Left ventricle myocardium inferior (tissue), 1 donor: ENCODE measurements at regions not wholly inside any gene's neighbourhood (a gene's known extent, or its start where the extent isn't known, plus 50 kb on each side); places are given as distances from the start of the nearest gene placed in this dataset.

Experiments
- DNase-seq: peaks from one replicate; pipeline ENCODE4 v3.0.0-alpha.2; 2020
- H3K27ac ChIP-seq: fragments of 200-600 bp; replicated peaks from 2 replicates; pipeline ENCODE4 v1.8.0; 2021
- H3K27me3 ChIP-seq: fragments of 200-600 bp; 2 replicates; pipeline ENCODE4 v1.8.0; 2021; ENCODE audit warnings: low read depth
- H3K36me3 ChIP-seq: fragments of 200-600 bp; 2 replicates; pipeline ENCODE4 v1.8.0; 2021
- H3K4me1 ChIP-seq: fragments of 200-600 bp; 2 replicates; pipeline ENCODE4 v1.8.0; 2021
- H3K4me3 ChIP-seq: fragments of 200-600 bp; 2 replicates; pipeline ENCODE4 v1.8.0; 2021; ENCODE audit warnings: mild to moderate bottlenecking, moderate library complexity
- H3K9me3 ChIP-seq: fragments of 200-600 bp; replicated peaks from 2 replicates; pipeline ENCODE4 v1.8.0; 2021
- intact Hi-C: fragments of 100-400 bp; cut with micrococcal nuclease; formaldehyde crosslinking; loops from one replicate; pipeline ENCODE4 v1.11.0; 2022
- TF ChIP-seq, protein P1 (sequence below): fragments of 200-600 bp; IDR thresholded peaks from 2 replicates; pipeline ENCODE4 v1.8.0; 2021; ENCODE audit warnings: antibody characterized with exemption, mild to moderate bottlenecking, borderline replicate concordance
- donor health status: DM: no; HTN: yes; CAD: no; lungs with severe emphysema.

DNA sequence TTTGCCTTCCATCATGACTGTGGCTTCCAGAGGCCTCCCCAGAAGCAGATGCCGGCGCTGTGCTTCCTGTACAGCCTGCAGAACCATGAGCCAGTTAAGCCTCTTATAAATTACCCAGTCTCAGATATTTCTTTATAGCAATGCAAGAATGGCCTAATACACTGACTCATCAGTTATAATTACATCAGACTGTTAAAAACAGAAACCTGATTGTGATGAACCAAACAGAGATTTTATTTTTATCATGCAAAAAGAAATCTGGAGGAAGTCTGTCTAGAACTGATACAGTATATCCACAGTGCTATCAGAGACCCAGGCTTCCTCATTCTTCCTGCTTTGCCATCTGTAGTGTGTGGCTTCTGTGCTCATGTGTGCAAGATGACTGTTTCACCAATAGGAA is 93.4 kb upstream of the MEX3C start:
- H3K27ac ChIP-seq: no peak overlapping the region
- intact Hi-C loops: no loop called here
- peaks cover 9% of the 10 kb centered on the region for H3K9me3 ChIP-seq
- H3K27me3 ChIP-seq: no peaks in the 10 kb centered on the region
- TF ChIP-seq, protein P1, sequence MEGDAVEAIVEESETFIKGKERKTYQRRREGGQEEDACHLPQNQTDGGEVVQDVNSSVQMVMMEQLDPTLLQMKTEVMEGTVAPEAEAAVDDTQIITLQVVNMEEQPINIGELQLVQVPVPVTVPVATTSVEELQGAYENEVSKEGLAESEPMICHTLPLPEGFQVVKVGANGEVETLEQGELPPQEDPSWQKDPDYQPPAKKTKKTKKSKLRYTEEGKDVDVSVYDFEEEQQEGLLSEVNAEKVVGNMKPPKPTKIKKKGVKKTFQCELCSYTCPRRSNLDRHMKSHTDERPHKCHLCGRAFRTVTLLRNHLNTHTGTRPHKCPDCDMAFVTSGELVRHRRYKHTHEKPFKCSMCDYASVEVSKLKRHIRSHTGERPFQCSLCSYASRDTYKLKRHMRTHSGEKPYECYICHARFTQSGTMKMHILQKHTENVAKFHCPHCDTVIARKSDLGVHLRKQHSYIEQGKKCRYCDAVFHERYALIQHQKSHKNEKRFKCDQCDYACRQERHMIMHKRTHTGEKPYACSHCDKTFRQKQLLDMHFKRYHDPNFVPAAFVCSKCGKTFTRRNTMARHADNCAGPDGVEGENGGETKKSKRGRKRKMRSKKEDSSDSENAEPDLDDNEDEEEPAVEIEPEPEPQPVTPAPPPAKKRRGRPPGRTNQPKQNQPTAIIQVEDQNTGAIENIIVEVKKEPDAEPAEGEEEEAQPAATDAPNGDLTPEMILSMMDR: no peak
- H3K4me1 ChIP-seq: peaks cover 16% of the 10 kb centered on the region
- H3K4me3 ChIP-seq: no peak overlapping the region
- DNase-seq: no peak
- H3K36me3 ChIP-seq: no peaks in the 10 kb centered on the region

DNA sequence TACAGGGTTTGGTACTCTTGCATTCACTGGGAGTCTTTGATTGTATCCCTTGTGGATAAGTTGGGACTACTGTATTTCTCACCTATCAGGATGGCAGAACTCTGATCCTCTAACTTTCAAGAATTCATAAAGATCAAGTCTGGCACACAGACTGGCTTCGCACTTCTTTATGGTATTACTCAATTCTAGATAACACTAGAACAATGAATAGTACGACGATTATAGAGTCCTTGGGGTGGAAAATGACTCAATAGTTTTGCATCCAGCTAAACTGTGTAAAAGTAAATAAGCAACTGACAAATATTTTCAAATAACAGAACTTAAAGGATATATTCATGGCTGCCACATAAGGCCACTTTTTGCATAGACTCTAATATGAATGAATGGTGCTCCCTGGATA is 103.4 kb upstream of the MEX3C start:
- no peak overlapping the region for H3K27ac ChIP-seq
- H3K4me3 ChIP-seq: no peak overlapping the region
- no peaks in the 10 kb centered on the region for H3K4me1 ChIP-seq
- no peak for DNase-seq
- no peaks in the 10 kb centered on the region for H3K36me3 ChIP-seq
- H3K27me3 ChIP-seq: no peaks in the 10 kb centered on the region
- TF ChIP-seq, protein P1: no peak
- intact Hi-C loops: no loop called here
- H3K9me3 ChIP-seq: no peaks in the 10 kb centered on the region

DNA sequence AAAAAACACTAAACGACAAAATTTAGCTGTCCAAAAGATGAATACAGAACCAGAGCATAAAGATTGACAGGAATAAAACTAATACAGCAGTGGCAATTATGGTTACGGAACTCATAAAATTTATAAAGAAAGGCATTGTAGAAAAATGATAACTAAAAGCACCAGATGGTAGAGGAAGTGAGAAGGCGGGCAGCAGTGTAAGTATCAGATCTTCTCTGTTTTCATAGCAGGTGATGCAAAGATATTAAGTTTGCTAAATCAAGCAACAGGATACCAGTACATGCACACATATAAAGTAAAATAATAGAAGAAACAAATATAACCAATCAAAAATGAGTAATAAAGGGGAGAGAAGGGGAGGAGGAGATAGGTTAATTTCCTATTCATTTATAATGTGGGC is 103.9 kb upstream of the MEX3C start:
- TF ChIP-seq, protein P1: no peak
- Histone ChIP-seq H3K4me3 (no peak overlapping the region), H3K36me3 (no peaks in the 10 kb centered on the region), H3K9me3 (no peaks in the 10 kb centered on the region), H3K27me3 (no peaks in the 10 kb centered on the region), H3K27ac (no peak overlapping the region), H3K4me1 (no peaks in the 10 kb centered on the region)
- intact Hi-C loops: no loop called here
- no peak for DNase-seq

DNA sequence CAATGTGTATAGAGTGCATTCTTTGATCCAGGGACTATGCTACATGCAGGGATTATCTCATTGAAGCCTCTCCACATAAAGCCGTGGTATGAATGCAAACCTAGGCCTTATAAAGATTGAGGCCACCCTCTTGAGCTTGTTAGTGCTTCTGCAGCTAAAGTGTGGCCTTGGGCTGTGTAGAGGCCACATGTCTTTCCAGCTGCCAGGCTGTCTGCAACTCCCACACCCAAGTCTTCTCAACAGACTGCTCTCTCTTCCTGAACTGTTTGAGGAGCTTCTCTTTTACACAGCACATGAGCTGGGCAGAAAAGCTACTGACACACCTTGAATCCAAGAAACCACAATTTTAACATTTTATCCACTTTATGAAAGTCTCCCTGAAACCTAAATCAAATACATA is 119.2 kb upstream of the MEX3C start:
- intact Hi-C loops: no loop called here

DNA sequence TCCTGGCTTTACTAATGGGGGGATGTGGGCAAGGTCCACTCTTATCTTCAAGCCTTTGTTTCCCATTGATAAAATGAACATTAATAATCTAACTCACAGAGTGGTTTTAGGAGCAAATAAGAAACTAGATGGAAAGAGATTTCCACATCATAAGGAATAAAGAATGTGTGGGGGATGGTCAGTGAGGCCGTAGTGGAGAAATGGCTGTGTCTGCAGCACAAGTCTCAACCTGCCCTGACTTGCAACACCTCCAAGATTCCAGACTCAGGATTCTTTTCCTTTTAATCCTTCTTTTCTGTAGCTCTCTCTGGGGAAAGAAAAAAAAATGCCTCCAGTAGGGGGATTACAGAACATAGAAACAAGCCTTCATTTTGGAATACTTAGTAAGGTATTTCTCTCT is 124.2 kb upstream of the MEX3C start:
- TF ChIP-seq, protein P1: no peak
- H3K4me1 ChIP-seq: no peaks in the 10 kb centered on the region
- DNase-seq: no peak
- H3K9me3 ChIP-seq: no peaks in the 10 kb centered on the region
- no peak overlapping the region for H3K4me3 ChIP-seq
- H3K36me3 ChIP-seq: no peaks in the 10 kb centered on the region
- no peak overlapping the region for H3K27ac ChIP-seq
- H3K27me3 ChIP-seq: peaks cover 5% of the 10 kb centered on the region
- intact Hi-C loops: no loop called here

More for the DNA sequence above, 119.2 kb upstream of the MEX3C start:
- Histone ChIP-seq H3K36me3 (no peaks in the 10 kb centered on the region), H3K4me1 (no peaks in the 10 kb centered on the region), H3K27ac (no peak overlapping the region), H3K27me3 (peaks cover 5% of the 10 kb centered on the region), H3K9me3 (no peaks in the 10 kb centered on the region), H3K4me3 (no peak overlapping the region)
- TF ChIP-seq, protein P1: no peak
- no peak for DNase-seq

DNA sequence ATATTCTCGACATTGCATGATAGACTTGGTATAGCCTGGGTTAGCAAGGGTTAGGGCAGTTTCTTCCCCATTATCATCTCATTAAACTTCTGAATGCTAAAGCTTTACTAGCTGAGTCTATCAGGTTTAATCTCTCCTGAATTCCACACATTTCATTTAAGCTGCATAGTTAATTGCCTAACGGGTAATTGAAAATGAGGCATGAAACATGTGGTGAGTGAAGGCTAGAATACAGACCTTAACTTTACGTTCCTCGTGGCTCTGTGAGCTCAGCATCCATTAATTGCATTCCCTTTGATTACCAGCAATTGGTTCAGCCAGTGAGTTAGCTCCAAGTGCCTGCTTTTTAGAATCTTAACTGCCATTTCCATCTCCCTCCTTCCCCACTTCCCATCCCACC is 126.5 kb upstream of the MEX3C start:
- H3K27ac ChIP-seq: no peak overlapping the region
- H3K27me3 ChIP-seq: no peaks in the 10 kb centered on the region
- TF ChIP-seq, protein P1: no peak
- H3K36me3 ChIP-seq: no peaks in the 10 kb centered on the region
- no peaks in the 10 kb centered on the region for H3K9me3 ChIP-seq
- no peak for DNase-seq
- H3K4me3 ChIP-seq: no peak overlapping the region
- no peaks in the 10 kb centered on the region for H3K4me1 ChIP-seq
- intact Hi-C loops: no loop called here
